ENCODE measurements at regions not wholly inside any gene's neighbourhood (a gene's known extent, or its start where the extent isn't known, plus 50 kb on each side); places are given as distances from the start of the nearest gene placed in this dataset.

DNA sequence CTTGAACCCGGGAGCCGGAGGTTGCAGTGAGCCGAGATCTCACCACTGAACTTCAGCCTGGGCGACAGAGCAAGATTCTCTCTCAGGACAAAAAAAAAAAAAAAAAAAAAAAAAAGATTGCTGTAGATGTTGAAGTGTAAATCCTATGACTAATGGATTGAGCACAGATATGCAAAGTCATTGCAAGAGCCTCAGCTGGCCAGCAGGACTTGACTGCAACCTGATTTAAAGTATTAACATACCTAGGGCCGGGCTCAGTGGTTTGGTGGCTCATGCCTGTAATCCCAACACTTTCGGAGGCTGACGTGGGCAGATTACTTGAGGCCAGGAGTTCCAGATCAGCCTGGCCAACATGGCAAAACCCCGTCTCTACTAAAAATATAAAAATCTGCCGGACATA is 69.6 kb upstream of the EPCAM start:
- TF ChIP-seq CTCF (optimal IDR thresholded peaks at IDR 0.05 in 1 of 3, IDR thresholded peaks at IDR 0.05 in 1 of 3, conservative IDR thresholded peaks at IDR 0.05 in 1 of 3; ENCODE audit: extremely low read depth in 1 of 3, insufficient read depth in 2 of 3, low read length in 3 of 3) = no peak
- TF ChIP-seq EZH2 (IDR thresholded peaks at IDR 0.05; ENCODE audit: low read length) = no peak
- dilution Hi-C loops (cut with MboI; ENCODE audit: extremely low pct_ligation_motif_present, low sequenced_read_pairs) = no loop called here
- H3K4me1 ChIP-seq (ENCODE audit: control insufficient read depth, extremely low read depth, insufficient read depth, low read length) = peaks cover 3% of the 10 kb centered on the region
- H3K9me3 ChIP-seq (ENCODE audit: control insufficient read depth, low read depth, low read length) = no peaks in the 10 kb centered on the region
- H3K4me2 ChIP-seq (ENCODE audit: control insufficient read depth, extremely low read depth, insufficient read depth, low read depth, low read length) = no peak overlapping the region
- H3K4me3 ChIP-seq (ENCODE audit: control insufficient read depth in 2 of 3, extremely low read depth in 1 of 3, insufficient read depth in 2 of 3, low read depth in 1 of 3, low read length in 3 of 3) = no peak overlapping the region
- H3K9ac ChIP-seq (ENCODE audit: control insufficient read depth, extremely low read depth, insufficient read depth, low read length) = no peak overlapping the region
- H3K9me1 ChIP-seq (ENCODE audit: control insufficient read depth, extremely low read depth, insufficient read depth, low read length) = no peaks in the 10 kb centered on the region
- no peak overlapping the region for H2AFZ ChIP-seq (ENCODE audit: control insufficient read depth, low read length)
- FAIRE-seq (no peak), DNase-seq (ENCODE audit: low read depth, low spot score) (no peak)
- no peaks in the 10 kb centered on the region for H3K79me2 ChIP-seq (ENCODE audit: control insufficient read depth, insufficient read depth, low read length)
- no peaks in the 10 kb centered on the region for H3K36me3 ChIP-seq (ENCODE audit: control insufficient read depth in 2 of 2, extremely low read depth in 1 of 2, insufficient read depth in 2 of 2, low read length in 2 of 2)
- no peak overlapping the region for H3K27ac ChIP-seq (ENCODE audit: control insufficient read depth, insufficient read depth, low read length)
- H4K20me1 ChIP-seq (ENCODE audit: control insufficient read depth, extremely low read depth, insufficient read depth, low read length) = no peaks in the 10 kb centered on the region
- peaks cover 10% of the 10 kb centered on the region for H3K27me3 ChIP-seq (ENCODE audit: control insufficient read depth, extremely low read depth, insufficient read depth, low read length)

- Histone ChIP-seq H3K79me2 (ENCODE audit: control insufficient read depth, insufficient read depth, low read length) (no peaks in the 10 kb centered on the region), H3K27me3 (ENCODE audit: control insufficient read depth, extremely low read depth, insufficient read depth, low read length) (peaks cover 10% of the 10 kb centered on the region), H3K9me1 (ENCODE audit: control insufficient read depth, extremely low read depth, insufficient read depth, low read length) (no peaks in the 10 kb centered on the region), H3K9ac (ENCODE audit: control insufficient read depth, extremely low read depth, insufficient read depth, low read length) (no peak overlapping the region), H3K36me3 (ENCODE audit: control insufficient read depth in 2 of 2, extremely low read depth in 1 of 2, insufficient read depth in 2 of 2, low read length in 2 of 2) (no peaks in the 10 kb centered on the region), H2AFZ (ENCODE audit: control insufficient read depth, low read length) (no peak overlapping the region), H3K4me3 (ENCODE audit: control insufficient read depth in 2 of 3, extremely low read depth in 1 of 3, insufficient read depth in 2 of 3, low read depth in 1 of 3, low read length in 3 of 3) (no peak overlapping the region), H3K4me1 (ENCODE audit: control insufficient read depth, extremely low read depth, insufficient read depth, low read length) (peaks cover 3% of the 10 kb centered on the region), H4K20me1 (ENCODE audit: control insufficient read depth, extremely low read depth, insufficient read depth, low read length) (no peaks in the 10 kb centered on the region), H3K4me2 (ENCODE audit: control insufficient read depth, extremely low read depth, insufficient read depth, low read depth, low read length) (no peak overlapping the region), H3K27ac (ENCODE audit: control insufficient read depth, insufficient read depth, low read length) (no peak overlapping the region), H3K9me3 (ENCODE audit: control insufficient read depth, low read depth, low read length) (no peaks in the 10 kb centered on the region)
- dilution Hi-C loops (cut with MboI; ENCODE audit: extremely low pct_ligation_motif_present, low sequenced_read_pairs) = no loop called here
- DNase-seq (ENCODE audit: low read depth, low spot score) (no peak), FAIRE-seq (no peak)
- TF ChIP-seq CTCF (optimal IDR thresholded peaks at IDR 0.05 in 1 of 3, IDR thresholded peaks at IDR 0.05 in 1 of 3, conservative IDR thresholded peaks at IDR 0.05 in 1 of 3; ENCODE audit: extremely low read depth in 1 of 3, insufficient read depth in 2 of 3, low read length in 3 of 3) (no peak), EZH2 (IDR thresholded peaks at IDR 0.05; ENCODE audit: low read length) (no peak)
Observed at GRCh38 chr2:47298771-47299170, 70.3 kb upstream of the EPCAM start.
